ENCODE measurements at regions not wholly inside any gene's neighbourhood (a gene's known extent, or its start where the extent isn't known, plus 50 kb on each side); places are given as distances from the start of the nearest gene placed in this dataset.

- H3K36me3 ChIP-seq (ENCODE audit: control insufficient read depth, low read length) = no peaks in the 10 kb centered on the region
- H3K4me2 ChIP-seq (ENCODE audit: low read length) = no peak overlapping the region
- no peaks in the 10 kb centered on the region for H3K9me2 ChIP-seq (replicated peaks; ENCODE audit: control insufficient read depth, low read length)
- no peaks in the 10 kb centered on the region for H3K9me3 ChIP-seq (ENCODE audit: control insufficient read depth, insufficient read depth, low read length)
- no peak overlapping the region for H3K4me3 ChIP-seq (ENCODE audit: low read length)
- TF ChIP-seq, protein P1, sequence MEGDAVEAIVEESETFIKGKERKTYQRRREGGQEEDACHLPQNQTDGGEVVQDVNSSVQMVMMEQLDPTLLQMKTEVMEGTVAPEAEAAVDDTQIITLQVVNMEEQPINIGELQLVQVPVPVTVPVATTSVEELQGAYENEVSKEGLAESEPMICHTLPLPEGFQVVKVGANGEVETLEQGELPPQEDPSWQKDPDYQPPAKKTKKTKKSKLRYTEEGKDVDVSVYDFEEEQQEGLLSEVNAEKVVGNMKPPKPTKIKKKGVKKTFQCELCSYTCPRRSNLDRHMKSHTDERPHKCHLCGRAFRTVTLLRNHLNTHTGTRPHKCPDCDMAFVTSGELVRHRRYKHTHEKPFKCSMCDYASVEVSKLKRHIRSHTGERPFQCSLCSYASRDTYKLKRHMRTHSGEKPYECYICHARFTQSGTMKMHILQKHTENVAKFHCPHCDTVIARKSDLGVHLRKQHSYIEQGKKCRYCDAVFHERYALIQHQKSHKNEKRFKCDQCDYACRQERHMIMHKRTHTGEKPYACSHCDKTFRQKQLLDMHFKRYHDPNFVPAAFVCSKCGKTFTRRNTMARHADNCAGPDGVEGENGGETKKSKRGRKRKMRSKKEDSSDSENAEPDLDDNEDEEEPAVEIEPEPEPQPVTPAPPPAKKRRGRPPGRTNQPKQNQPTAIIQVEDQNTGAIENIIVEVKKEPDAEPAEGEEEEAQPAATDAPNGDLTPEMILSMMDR (IDR thresholded peaks at IDR 0.05; ENCODE audit: low read depth, low read length, poor library complexity, severe bottlenecking) = no peak
- no peak for TF ChIP-seq EZH2phosphoT487 (IDR thresholded peaks at IDR 0.05; ENCODE audit: borderline replicate concordance, low read length)
- no peaks in the 10 kb centered on the region; the same call in 1 of the 2 replicates for H3K27me3 ChIP-seq (ENCODE audit: control insufficient read depth, low read length)
- no peaks in the 10 kb centered on the region for H3K79me2 ChIP-seq (ENCODE audit: control insufficient read depth, low read length)
- no peaks in the 10 kb centered on the region for H3K4me1 ChIP-seq (ENCODE audit: control insufficient read depth, low read length)
- H3K27ac ChIP-seq (ENCODE audit: low read depth, low read length) = no peak overlapping the region
- no peaks in the 10 kb centered on the region for H3F3A ChIP-seq (ENCODE audit: control insufficient read depth, insufficient read depth)
- no peaks in the 10 kb centered on the region for H4K20me1 ChIP-seq (ENCODE audit: control insufficient read depth, insufficient read depth, low read depth, low read length)
These were observed 587.4 kb upstream of the MDFIC2 start for GRCh38 chr3:70899816-70900215.

GRCh38 chr3:70890020-70890394 lies 577.6 kb upstream of the MDFIC2 start:
- H3K4me2 ChIP-seq (ENCODE audit: low read length) = no peak overlapping the region
- H3K79me2 ChIP-seq (ENCODE audit: control insufficient read depth, low read length) = no peaks in the 10 kb centered on the region
- no peaks in the 10 kb centered on the region for H3K36me3 ChIP-seq (ENCODE audit: control insufficient read depth, low read length)
- H3K27me3 ChIP-seq (ENCODE audit: control insufficient read depth, low read length) = no peaks in the 10 kb centered on the region
- H3K9me2 ChIP-seq (replicated peaks; ENCODE audit: control insufficient read depth, low read length) = no peaks in the 10 kb centered on the region
- no peaks in the 10 kb centered on the region for H4K20me1 ChIP-seq (ENCODE audit: control insufficient read depth, insufficient read depth, low read depth, low read length)
- no peak overlapping the region for H3K27ac ChIP-seq (ENCODE audit: low read depth, low read length)
- no peaks in the 10 kb centered on the region for H3K4me1 ChIP-seq (ENCODE audit: control insufficient read depth, low read length)
- H3K4me3 ChIP-seq (ENCODE audit: low read length) = no peak overlapping the region
- no peak for TF ChIP-seq EZH2phosphoT487 (IDR thresholded peaks at IDR 0.05; ENCODE audit: borderline replicate concordance, low read length)
- TF ChIP-seq, protein P1 (IDR thresholded peaks at IDR 0.05; ENCODE audit: low read depth, low read length, poor library complexity, severe bottlenecking) = no peak
- no peaks in the 10 kb centered on the region for H3K9me3 ChIP-seq (ENCODE audit: control insufficient read depth, insufficient read depth, low read length)
- no peaks in the 10 kb centered on the region for H3F3A ChIP-seq (ENCODE audit: control insufficient read depth, insufficient read depth)

DNA sequence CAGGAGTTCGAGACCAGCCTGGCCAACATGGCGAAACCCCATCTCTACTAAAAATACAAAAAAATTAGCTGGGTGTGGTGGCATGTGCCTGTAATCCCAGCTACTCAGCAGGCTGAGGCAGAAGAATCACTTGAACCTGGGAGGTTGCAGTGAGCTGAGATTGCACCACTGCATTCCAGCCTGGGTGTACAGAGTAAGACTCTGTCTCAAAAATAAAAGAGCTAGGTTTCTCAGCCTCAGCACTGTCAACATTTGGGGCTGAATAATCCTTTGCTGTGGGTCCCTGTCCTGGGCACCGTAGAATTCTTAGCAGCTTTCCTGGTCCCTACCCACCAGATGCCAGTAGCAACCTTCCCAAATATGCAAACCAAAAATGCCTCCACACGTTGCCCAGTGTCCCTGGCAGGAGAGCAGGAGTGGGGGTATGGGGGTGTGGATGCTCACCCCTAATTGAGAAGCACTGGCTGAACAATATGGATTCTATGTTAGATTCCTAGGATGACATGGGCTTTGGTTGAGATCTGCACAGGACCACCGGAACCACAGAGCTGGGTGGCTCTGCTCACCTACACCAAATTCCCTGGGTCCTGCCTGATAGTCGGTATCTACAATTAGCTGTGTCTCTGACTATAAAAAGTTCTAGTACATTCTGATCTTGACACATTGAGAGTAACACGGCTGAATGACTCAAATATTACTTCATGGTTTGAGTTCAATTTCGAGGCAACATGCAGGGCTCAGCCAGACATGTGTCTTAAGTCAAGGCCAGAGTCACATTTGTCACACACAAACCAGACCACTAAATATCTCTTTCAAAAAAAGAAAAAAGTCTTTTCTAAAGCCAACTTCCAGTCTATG lies 577.0 kb upstream of the MDFIC2 start:
- H3K4me1 ChIP-seq (ENCODE audit: control insufficient read depth, low read length) = no peaks in the 10 kb centered on the region
- no peaks in the 10 kb centered on the region for H3K27me3 ChIP-seq (ENCODE audit: control insufficient read depth, low read length)
- H3K79me2 ChIP-seq (ENCODE audit: control insufficient read depth, low read length) = no peaks in the 10 kb centered on the region
- no peaks in the 10 kb centered on the region for H4K20me1 ChIP-seq (ENCODE audit: control insufficient read depth, insufficient read depth, low read depth, low read length)
- H3K4me3 ChIP-seq (ENCODE audit: low read length) = no peak overlapping the region
- no peak overlapping the region for H3K4me2 ChIP-seq (ENCODE audit: low read length)
- TF ChIP-seq, protein P1 (IDR thresholded peaks at IDR 0.05; ENCODE audit: low read depth, low read length, poor library complexity, severe bottlenecking) = no peak
- TF ChIP-seq EZH2phosphoT487 (IDR thresholded peaks at IDR 0.05; ENCODE audit: borderline replicate concordance, low read length) = no peak
- no peak overlapping the region for H3K27ac ChIP-seq (ENCODE audit: low read depth, low read length)
- H3K9me3 ChIP-seq (ENCODE audit: control insufficient read depth, insufficient read depth, low read length) = no peaks in the 10 kb centered on the region
- H3K36me3 ChIP-seq (ENCODE audit: control insufficient read depth, low read length) = no peaks in the 10 kb centered on the region
- H3F3A ChIP-seq (ENCODE audit: control insufficient read depth, insufficient read depth) = no peaks in the 10 kb centered on the region
- no peaks in the 10 kb centered on the region for H3K9me2 ChIP-seq (replicated peaks; ENCODE audit: control insufficient read depth, low read length)

Data from DOHH2 (cell line).